NCI-H2029 (cell line): ENCODE measurements at regions not wholly inside any gene's neighbourhood (a gene's known extent, or its start where the extent isn't known, plus 50 kb on each side); places are given as distances from the start of the nearest gene placed in this dataset.
A peak's percentile ranks its signal among the peaks of the same experiment; 100 is the strongest.
"Not testable (repeated sequence)": the region's sequence is repeated elsewhere in the genome, so short reads cannot be mapped to it uniquely, and the experiment has no call there.

Source experiments
- DNase-seq: peaks from one replicate; lab custom pipeline; 2025; lab: John Stamatoyannopoulos, UW

DNA sequence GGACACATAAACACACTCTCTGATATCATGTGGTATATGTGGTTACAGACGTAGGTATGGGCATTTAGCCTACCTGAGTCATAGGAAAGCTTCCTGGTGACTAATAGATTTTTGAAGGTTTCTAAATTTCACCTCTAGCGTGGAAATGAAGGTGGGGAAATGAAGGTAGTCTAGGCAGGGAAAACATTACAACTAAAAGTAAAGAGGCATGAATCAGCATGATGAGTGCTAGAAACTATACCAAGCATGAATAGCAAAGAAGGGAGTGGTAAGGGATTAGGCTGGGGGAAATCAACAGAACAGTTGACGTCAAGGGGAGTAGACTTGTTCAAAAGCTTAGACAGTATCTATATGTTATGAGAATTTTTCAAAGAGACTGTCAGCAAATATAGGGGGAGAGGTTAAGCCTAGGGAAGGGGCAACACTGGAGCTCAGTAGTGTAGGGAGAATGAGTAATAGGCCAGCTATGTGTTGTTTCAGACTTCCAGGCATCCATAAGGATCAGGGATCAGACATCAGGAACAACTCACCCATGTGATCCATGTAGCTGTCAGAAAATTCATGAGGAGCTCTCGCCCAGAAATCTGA, 279.3 kb upstream of the DIPK2B start:
- DNase-seq: no peak

DNA sequence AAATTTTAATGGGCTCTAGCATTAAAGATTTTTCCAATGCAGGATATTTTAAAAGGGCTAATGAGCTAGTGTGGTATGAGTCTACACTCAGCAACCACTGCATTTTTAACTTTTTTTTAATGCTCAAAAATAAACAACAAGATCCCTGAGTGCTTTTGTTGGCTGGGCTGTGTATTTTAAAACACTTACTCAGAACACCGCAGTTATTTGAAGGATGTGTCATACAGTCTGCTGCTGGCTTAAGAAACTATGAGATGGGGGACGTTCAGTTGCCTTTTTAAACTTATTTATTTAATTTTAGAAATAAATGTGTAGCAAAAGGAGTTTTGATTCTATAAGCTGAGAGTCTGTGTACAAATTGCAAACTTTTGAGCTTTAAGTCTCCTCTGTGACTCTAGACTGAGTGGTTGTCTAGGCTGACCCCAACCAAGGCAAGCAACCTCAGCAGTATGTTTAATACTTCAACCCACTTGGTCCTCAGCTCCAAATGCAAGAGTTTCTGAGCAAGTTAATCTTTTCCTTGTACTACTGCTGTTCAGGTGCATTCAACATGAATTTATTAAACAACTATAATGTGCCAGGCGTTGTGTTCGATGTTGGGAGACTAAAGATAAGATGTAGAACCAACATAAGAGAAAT, 278.6 kb upstream of the DIPK2B start:
- DNase-seq: no peak

GRCh38 chrX:45472968-45473367, 272.3 kb upstream of the DIPK2B start:
- no peak for DNase-seq

DNA sequence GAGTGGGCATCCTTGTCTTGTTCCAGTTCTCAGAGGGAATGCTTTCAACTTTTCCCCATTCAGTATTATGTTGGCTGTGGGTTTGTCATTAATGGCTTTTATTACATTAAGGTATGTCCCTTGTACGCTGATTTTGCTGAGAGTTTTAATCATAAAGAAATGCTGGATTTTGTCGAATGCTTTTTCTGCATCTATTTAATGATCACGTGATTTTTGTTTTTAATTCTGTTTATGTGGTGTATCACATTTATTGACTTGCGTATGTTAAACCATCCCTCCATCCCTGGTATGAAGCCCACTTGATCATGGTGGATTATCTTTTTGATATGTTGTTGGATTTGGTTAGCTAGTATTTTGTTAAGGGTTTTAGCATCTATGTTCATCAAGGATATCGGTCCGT, 266.9 kb upstream of the DIPK2B start:
- DNase-seq: not testable (repeated sequence)

DNA sequence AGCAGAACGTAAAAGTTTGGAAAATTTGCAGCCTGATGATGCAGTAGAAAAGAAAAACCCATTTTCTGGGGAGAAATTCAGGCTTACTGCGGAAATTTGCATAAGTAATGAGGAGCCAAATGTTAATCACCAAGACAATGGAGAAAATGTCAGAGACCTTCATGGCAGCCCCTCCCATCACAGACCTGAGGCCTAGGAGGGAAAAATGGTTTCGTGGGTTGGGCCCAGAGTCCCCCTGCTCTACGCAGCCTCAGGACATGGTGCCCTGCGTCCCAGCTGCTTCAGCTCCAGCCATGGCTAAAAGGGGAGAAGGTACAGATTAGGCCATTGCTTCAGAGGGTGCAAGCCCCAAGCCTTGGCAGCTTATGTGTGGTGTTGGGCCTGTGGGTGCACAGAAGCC, 255.1 kb upstream of the DIPK2B start:
- DNase-seq: not testable (repeated sequence)

DNA sequence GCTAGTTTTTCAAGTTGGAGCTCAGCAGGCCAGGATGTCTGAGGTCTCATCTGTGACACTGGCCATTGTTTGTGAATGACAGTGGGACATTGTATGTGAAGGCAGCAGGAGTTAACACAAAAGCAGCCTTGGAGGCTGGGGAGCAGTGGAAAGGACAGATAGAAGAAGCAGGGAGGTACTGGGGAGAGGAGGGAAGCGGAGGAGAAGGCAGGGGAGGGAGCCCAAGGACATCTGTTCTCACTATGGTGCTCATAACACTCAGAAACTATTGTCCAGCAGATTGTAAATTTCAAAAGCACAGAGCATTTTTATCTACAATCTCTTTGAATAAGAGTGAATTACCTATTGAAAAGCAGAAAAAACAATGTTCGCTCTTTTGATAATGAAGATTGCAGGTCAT, 253.6 kb upstream of the DIPK2B start:
- DNase-seq: no peak

- peak; percentile 28 for DNase-seq
Measured at GRCh38 chrX:45449982-45450381, 249.3 kb upstream of the DIPK2B start.

GRCh38 chrX:45447995-45448394, 247.3 kb upstream of the DIPK2B start:
- no peak for DNase-seq

DNA sequence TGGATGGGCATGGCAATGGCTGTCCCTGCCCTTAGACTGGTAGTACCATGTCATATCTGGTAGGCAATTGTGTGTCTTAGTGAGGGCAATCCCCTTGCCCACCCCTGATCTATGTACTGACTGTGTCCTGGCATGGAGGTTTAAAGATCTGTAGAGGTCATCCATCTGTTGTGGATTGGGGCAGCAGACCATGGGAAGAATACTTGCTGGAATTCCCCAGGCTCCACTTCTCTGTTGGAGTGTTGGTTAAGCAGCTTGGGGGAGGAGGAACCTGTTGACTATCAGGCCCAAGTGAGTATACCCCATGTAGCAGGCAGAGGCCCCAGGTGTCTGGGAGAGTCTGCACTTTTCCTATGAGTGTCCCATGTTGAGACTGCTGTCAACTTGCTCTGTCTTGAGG, 246.7 kb upstream of the DIPK2B start:
- no peak for DNase-seq

GRCh38 chrX:45445745-45446412, 245.2 kb upstream of the DIPK2B start:
- no peak for DNase-seq

GRCh38 chrX:45437186-45437585, 236.5 kb upstream of the DIPK2B start:
- DNase-seq: no peak

DNA sequence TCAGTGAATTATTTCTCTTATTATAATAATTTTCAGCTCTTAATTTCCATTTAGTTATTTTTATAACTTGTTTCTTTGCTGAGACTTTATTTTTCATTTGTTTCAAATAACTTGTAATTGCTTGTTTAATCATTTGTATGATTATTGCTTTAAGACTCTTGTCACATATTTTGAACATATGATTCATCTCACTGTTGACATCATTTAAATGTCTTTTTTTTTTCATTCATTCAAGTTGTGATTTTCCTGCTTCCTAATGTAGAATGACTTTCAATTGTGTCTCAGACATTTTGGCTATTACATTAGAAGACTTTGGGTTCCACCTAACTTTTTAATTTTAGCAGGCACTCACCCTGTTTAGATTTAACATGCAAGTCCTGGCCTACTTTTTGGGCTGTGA, 234.8 kb upstream of the DIPK2B start:
- DNase-seq: no peak

- no peak for DNase-seq
Measured at GRCh38 chrX:45434231-45434630, 233.6 kb upstream of the DIPK2B start.

DNA sequence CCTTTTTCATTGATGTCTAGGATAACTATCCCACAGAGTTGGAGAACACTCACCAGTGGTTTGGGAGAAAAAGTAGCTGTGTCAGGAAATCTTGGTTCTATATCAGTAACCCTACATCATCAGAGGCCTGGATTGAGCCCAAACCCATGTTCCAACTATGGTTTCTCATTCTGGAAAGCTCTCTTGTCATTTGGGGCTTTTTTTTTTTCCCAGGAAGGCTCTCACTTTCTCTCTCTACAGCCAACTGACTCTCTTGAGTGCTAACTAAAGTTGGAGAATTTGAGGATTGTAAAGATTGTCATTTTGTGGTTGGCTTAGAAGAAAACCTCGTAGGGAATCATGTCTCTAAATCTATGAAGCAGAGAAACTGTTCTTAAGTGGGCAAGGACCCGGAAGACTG, 228.2 kb upstream of the DIPK2B start:
- no peak for DNase-seq

DNA sequence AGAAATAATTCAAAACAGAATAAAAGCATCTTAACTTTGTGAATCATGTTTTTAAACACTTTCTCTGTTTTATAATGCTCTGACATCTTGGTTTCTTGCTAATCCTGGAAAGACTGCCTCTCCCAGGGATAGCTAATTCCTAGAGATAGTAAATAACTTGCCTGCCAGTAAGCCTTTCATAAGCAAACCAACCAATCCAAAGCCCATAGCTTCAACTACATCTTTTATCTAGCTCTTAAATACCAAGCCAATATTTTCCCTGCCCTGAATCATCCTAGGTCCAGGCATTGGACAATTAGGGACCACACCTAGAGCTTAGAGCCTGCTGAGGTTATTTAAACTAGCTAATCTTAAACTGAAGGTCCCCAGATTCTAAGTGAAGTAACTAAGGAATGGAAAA, 223.7 kb upstream of the DIPK2B start:
- DNase-seq: no peak

DNA sequence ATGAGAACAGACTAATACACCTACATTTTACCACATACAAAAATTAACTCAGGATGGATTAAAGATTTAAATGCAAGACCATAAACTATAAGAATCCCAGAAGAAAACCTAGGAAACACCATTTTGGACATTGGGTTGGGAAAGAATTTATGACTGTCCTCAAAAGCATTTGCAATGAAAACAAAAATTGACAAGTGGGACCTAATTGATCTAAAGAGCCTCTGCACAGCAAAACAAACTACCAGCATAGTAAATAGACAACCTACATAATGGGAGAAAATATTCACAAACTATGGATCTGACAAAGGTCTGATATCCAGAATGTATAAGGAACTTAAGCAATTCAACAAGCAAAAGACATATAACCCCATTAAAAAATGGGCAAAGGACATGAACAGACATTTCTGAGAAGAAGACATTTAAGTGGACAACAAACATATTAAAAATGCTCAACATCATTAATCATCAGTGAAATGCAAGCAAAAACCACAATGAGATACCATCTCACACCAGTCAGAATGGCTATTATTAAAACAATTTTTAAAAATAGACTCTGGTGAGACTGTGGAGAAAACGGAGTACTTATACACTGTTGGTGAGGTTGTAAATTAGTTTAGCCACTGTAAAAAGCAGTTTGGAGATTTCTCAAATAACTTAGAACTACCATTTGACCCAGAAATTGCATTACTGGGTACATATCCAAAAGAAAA, 221.7 kb upstream of the DIPK2B start:
- no peak for DNase-seq

- DNase-seq: no peak
Measured at GRCh38 chrX:45421806-45422205, 221.1 kb upstream of the DIPK2B start.

- DNase-seq: no peak
Measured at GRCh38 chrX:45404206-45404605, 203.5 kb upstream of the DIPK2B start.

DNA sequence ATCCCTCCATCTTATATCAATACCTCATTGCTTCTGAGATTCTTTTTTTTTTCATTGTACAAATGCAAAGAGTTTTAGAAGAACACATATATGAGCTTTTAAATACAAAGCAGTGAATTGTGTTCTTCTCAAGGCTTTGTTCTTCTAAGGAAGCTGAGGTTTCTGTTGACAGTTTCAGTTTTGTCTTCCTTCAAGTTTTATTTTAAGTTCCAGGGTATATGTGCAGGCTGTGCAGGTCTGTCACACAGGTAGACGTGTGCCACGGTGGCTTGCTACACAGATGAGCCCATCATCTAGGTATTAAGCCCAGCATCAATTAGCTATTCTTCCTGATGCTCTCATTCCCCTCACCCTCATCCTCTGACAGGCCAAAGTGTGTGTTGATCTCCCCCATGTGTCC, 201.2 kb upstream of the DIPK2B start:
- DNase-seq: no peak

GRCh38 chrX:45400951-45401725, 200.5 kb upstream of the DIPK2B start:
- not testable (repeated sequence) for DNase-seq

GRCh38 chrX:45400027-45400779, 199.5 kb upstream of the DIPK2B start:
- DNase-seq: no peak

DNA sequence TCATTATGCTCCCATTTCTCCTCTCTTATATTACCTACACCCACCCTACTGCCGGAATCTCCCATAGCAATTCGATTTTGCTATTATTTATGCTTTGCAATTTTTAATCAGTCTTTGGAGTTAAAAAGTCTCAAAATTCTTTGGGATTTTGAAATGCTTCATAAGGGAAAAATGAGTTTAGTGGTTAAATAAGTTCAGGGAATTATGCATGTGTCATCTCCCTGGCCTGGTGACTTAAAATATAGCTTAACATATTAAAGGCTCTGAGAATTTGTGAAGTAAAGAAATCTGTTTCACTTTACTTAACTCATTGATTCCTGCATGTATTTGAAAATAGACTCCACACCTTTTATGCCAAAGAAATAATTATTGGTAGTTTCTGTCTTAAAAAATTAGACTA, 185.1 kb upstream of the DIPK2B start:
- DNase-seq: no peak
